MM.1S (cell line): ENCODE measurements at regions not wholly inside any gene's neighbourhood (a gene's known extent, or its start where the extent isn't known, plus 50 kb on each side); places are given as distances from the start of the nearest gene placed in this dataset.

Source experiments
- DNase-seq: peaks from one replicate; pipeline ENCODE4 v3.0.0-alpha.2; 2015
- H2AFZ ChIP-seq: fragments of 300-600 bp; sonication (generic); 2 replicates; pipeline ENCODE4 v1.6.0; 2016; ENCODE audit warnings: antibody characterized with exemption, low read length
- H3F3A ChIP-seq: fragments of 300-600 bp; sonication (generic); 2 replicates; pipeline ENCODE4 v1.6.1; 2016; ENCODE audit warnings: mild to moderate bottlenecking, antibody characterized with exemption, low read length, moderate library complexity, mixed read lengths; ENCODE audit not compliant: insufficient read depth
- H3K27ac ChIP-seq: fragments of 300-600 bp; sonication (generic); 2 replicates; pipeline ENCODE4 v1.5.1; 2016; ENCODE audit warnings: mild to moderate bottlenecking, low read length
- H3K27me3 ChIP-seq: fragments of 300-600 bp; sonication (generic); replicated peaks from 2 replicates; pipeline ENCODE4 v1.6.0; 2016; ENCODE audit warnings: low read length; ENCODE audit not compliant: insufficient read depth
- H3K36me3 ChIP-seq: fragments of 300-600 bp; sonication (generic); replicated peaks from 2 replicates; pipeline ENCODE4 v1.6.1; 2016; ENCODE audit warnings: mild to moderate bottlenecking, low read length, mixed read lengths; ENCODE audit not compliant: insufficient read depth
- H3K4me1 ChIP-seq: fragments of 300-600 bp; sonication (generic); 2 replicates; pipeline ENCODE4 v1.6.1; 2016; ENCODE audit warnings: low read length, mixed read lengths
- H3K4me2 ChIP-seq: fragments of 300-600 bp; sonication (generic); 2 replicates; pipeline ENCODE4 v1.6.0; 2016; ENCODE audit warnings: low read depth, low read length
- H3K4me3 ChIP-seq: fragments of 300-600 bp; sonication (generic); 2 replicates; pipeline ENCODE4 v1.5.1; 2016; ENCODE audit warnings: low read length, mixed read lengths
- H3K79me2 ChIP-seq: fragments of 300-600 bp; sonication (generic); 2 replicates; pipeline ENCODE4 v1.6.1; 2016; ENCODE audit warnings: mixed run types, low read length, mixed read lengths
- H3K9ac ChIP-seq: fragments of 300-600 bp; sonication (generic); 2 replicates; pipeline ENCODE4 v1.6.1; 2016; ENCODE audit warnings: low read length, mixed read lengths
- H3K9me2 ChIP-seq: fragments of 300-600 bp; sonication (generic); replicated peaks from 2 replicates; pipeline ENCODE4 v1.6.1; 2016; ENCODE audit warnings: mild to moderate bottlenecking, low read length, mixed read lengths; ENCODE audit not compliant: insufficient read depth
- H3K9me3 ChIP-seq: fragments of 300-600 bp; sonication (generic); replicated peaks from 2 replicates; pipeline ENCODE4 v1.6.1; 2016; ENCODE audit warnings: mild to moderate bottlenecking, low read length, mixed read lengths; ENCODE audit not compliant: insufficient read depth
- H4K20me1 ChIP-seq: fragments of 300-600 bp; sonication (generic); 2 replicates; pipeline ENCODE4 v1.6.1; 2016; ENCODE audit warnings: mild to moderate bottlenecking, low read length, moderate library complexity, mixed read lengths; ENCODE audit not compliant: insufficient read depth
- CTCF ChIP-seq: fragments of 300-600 bp; sonication (generic); IDR thresholded peaks from 2 replicates; pipeline ENCODE4 v1.5.1; 2016; ENCODE audit warnings: antibody characterized with exemption, low read length, mixed read lengths
- EZH2 ChIP-seq: fragments of 300-600 bp; sonication (generic); optimal IDR thresholded peaks from 2 replicates; pipeline ENCODE3; 2017; ENCODE audit warnings: low read depth, mild to moderate bottlenecking, antibody characterized with exemption, low read length, mixed read lengths
- EZH2phosphoT487 ChIP-seq: fragments of 300-600 bp; sonication (generic); IDR thresholded peaks from 2 replicates; pipeline ENCODE4 v1.6.1; 2018; ENCODE audit warnings: antibody characterized with exemption, low read length

DNA sequence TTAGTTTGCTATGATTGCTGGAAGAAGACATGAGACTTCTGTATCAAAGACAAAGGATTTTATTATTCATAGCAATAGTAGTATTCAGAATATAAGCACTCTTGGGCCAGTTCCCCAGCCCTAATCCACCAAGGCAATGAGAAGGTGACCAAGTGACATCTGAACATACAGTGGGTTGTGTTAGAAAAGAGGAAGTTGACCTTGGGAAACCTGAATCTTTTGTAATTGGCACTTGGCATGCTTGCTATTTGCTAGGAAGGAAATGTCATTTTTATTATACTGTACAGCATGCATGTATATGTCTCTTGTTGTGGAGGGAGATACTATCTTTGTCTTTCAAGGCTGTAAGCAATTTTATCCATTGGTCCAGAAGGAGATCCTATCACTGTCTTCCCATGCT, 216.1 kb upstream of the FAT1 start:
- H3K9ac ChIP-seq = no peak overlapping the region
- no peaks in the 10 kb centered on the region for H3K9me2 ChIP-seq
- H3K9me3 ChIP-seq = no peaks in the 10 kb centered on the region
- H3K27me3 ChIP-seq = no peaks in the 10 kb centered on the region
- H3K4me1 ChIP-seq = peaks cover 6% of the 10 kb centered on the region
- H3K36me3 ChIP-seq = no peaks in the 10 kb centered on the region
- H3K4me2 ChIP-seq = no peak overlapping the region
- TF ChIP-seq EZH2 (no peak), EZH2phosphoT487 (no peak), CTCF (no peak)
- no peak overlapping the region for H2AFZ ChIP-seq
- no peak overlapping the region for H3K4me3 ChIP-seq
- no peaks in the 10 kb centered on the region for H4K20me1 ChIP-seq
- no peaks in the 10 kb centered on the region for H3F3A ChIP-seq
- DNase-seq = no peak
- no peaks in the 10 kb centered on the region for H3K79me2 ChIP-seq
- H3K27ac ChIP-seq = no peak overlapping the region

- no peaks in the 10 kb centered on the region for H4K20me1 ChIP-seq
- no peak for DNase-seq
- H2AFZ ChIP-seq = no peak overlapping the region
- H3K79me2 ChIP-seq = no peaks in the 10 kb centered on the region
- no peak overlapping the region for H3K9ac ChIP-seq
- no peaks in the 10 kb centered on the region for H3K36me3 ChIP-seq
- no peak overlapping the region for H3K4me3 ChIP-seq
- H3K27me3 ChIP-seq = no peaks in the 10 kb centered on the region
- no peaks in the 10 kb centered on the region for H3K9me2 ChIP-seq
- no peaks in the 10 kb centered on the region for H3K4me1 ChIP-seq
- TF ChIP-seq EZH2 = no peak
- no peak for TF ChIP-seq CTCF
- TF ChIP-seq EZH2phosphoT487 = no peak
- no peaks in the 10 kb centered on the region for H3F3A ChIP-seq
- H3K4me2 ChIP-seq = no peak overlapping the region
- no peak overlapping the region for H3K27ac ChIP-seq
- H3K9me3 ChIP-seq = no peaks in the 10 kb centered on the region
Measured at GRCh38 chr4:186940476-186940875, 216.8 kb upstream of the FAT1 start.

GRCh38 chr4:186942758-186943377, 219.2 kb upstream of the FAT1 start:
- no peaks in the 10 kb centered on the region for H3K9me3 ChIP-seq
- no peak for DNase-seq
- no peaks in the 10 kb centered on the region for H3F3A ChIP-seq
- H3K27me3 ChIP-seq = no peaks in the 10 kb centered on the region
- H2AFZ ChIP-seq = no peak overlapping the region
- H3K79me2 ChIP-seq = no peaks in the 10 kb centered on the region
- no peaks in the 10 kb centered on the region for H3K9me2 ChIP-seq
- H3K4me1 ChIP-seq = no peaks in the 10 kb centered on the region
- no peak overlapping the region for H3K4me2 ChIP-seq
- no peaks in the 10 kb centered on the region for H3K36me3 ChIP-seq
- H3K9ac ChIP-seq = no peak overlapping the region
- no peak overlapping the region for H3K27ac ChIP-seq
- no peaks in the 10 kb centered on the region for H4K20me1 ChIP-seq
- H3K4me3 ChIP-seq = no peak overlapping the region
- TF ChIP-seq EZH2phosphoT487 = no peak
- no peak for TF ChIP-seq CTCF
- TF ChIP-seq EZH2 = no peak
